ENCODE measurements at regions not wholly inside any gene's neighbourhood (a gene's known extent, or its start where the extent isn't known, plus 50 kb on each side); places are given as distances from the start of the nearest gene placed in this dataset.

GRCh38 chr13:84077271-84077670 lies 195.0 kb upstream of the SLITRK1 start:
- H3K36me3 ChIP-seq (replicated peaks; ENCODE audit: low read depth, low read length) = no peaks in the 10 kb centered on the region
- no peak for TF ChIP-seq EZH2phosphoT487 (IDR thresholded peaks at IDR 0.05; ENCODE audit: low read depth)
- no peak for TF ChIP-seq CTCF (IDR thresholded peaks at IDR 0.05; ENCODE audit: low read depth, low read length)
- no peak overlapping the region for H3K27ac ChIP-seq (ENCODE audit: low read length)
- H3K4me3 ChIP-seq (ENCODE audit: low read length) = no peak overlapping the region
- no peak overlapping the region for H3K9ac ChIP-seq (ENCODE audit: low read length)
- no peaks in the 10 kb centered on the region for H4K20me1 ChIP-seq (ENCODE audit: insufficient read depth, low read length)
- no peaks in the 10 kb centered on the region for H3K4me1 ChIP-seq (ENCODE audit: low read length)
- H3K79me2 ChIP-seq (ENCODE audit: low read length) = no peaks in the 10 kb centered on the region
- no peak overlapping the region for H2AFZ ChIP-seq (ENCODE audit: low read depth, low read length)
- H3K27me3 ChIP-seq (ENCODE audit: low read depth, low read length) = no peaks in the 10 kb centered on the region
- no peaks in the 10 kb centered on the region for H3K9me3 ChIP-seq (ENCODE audit: insufficient read depth, low read length)
- H3K4me2 ChIP-seq (ENCODE audit: low read length) = no peak overlapping the region

- TF ChIP-seq CTCF (IDR thresholded peaks at IDR 0.05; ENCODE audit: low read depth, low read length) (no peak), EZH2phosphoT487 (IDR thresholded peaks at IDR 0.05; ENCODE audit: low read depth) (no peak)
- H2AFZ ChIP-seq (ENCODE audit: low read depth, low read length) = no peak overlapping the region
- no peaks in the 10 kb centered on the region for H3K79me2 ChIP-seq (ENCODE audit: low read length)
- H4K20me1 ChIP-seq (ENCODE audit: insufficient read depth, low read length) = no peaks in the 10 kb centered on the region
- no peak overlapping the region for H3K27ac ChIP-seq (ENCODE audit: low read length)
- no peaks in the 10 kb centered on the region for H3K36me3 ChIP-seq (replicated peaks; ENCODE audit: low read depth, low read length)
- H3K9ac ChIP-seq (ENCODE audit: low read length) = no peak overlapping the region
- H3K4me2 ChIP-seq (ENCODE audit: low read length) = no peak overlapping the region
- no peak overlapping the region for H3K4me3 ChIP-seq (ENCODE audit: low read length)
- no peaks in the 10 kb centered on the region for H3K27me3 ChIP-seq (ENCODE audit: low read depth, low read length)
- no peaks in the 10 kb centered on the region for H3K9me3 ChIP-seq (ENCODE audit: insufficient read depth, low read length)
- no peaks in the 10 kb centered on the region for H3K4me1 ChIP-seq (ENCODE audit: low read length)
These were observed 194.0 kb upstream of the SLITRK1 start for GRCh38 chr13:84076280-84076679.

- H3K36me3 ChIP-seq (replicated peaks; ENCODE audit: low read depth, low read length) = no peaks in the 10 kb centered on the region
- no peaks in the 10 kb centered on the region for H3K4me1 ChIP-seq (ENCODE audit: low read length)
- H3K27me3 ChIP-seq (ENCODE audit: low read depth, low read length) = no peaks in the 10 kb centered on the region
- H2AFZ ChIP-seq (ENCODE audit: low read depth, low read length) = 0 out of 2 replicates have a peak overlapping the region, but pooled peaks have one; percentile 51
- no peak overlapping the region for H3K4me2 ChIP-seq (ENCODE audit: low read length)
- no peaks in the 10 kb centered on the region for H4K20me1 ChIP-seq (ENCODE audit: insufficient read depth, low read length)
- H3K4me3 ChIP-seq (ENCODE audit: low read length) = no peak overlapping the region
- no peaks in the 10 kb centered on the region for H3K9me3 ChIP-seq (ENCODE audit: insufficient read depth, low read length)
- H3K9ac ChIP-seq (ENCODE audit: low read length) = no peak overlapping the region
- H3K27ac ChIP-seq (ENCODE audit: low read length) = no peak overlapping the region
- no peaks in the 10 kb centered on the region for H3K79me2 ChIP-seq (ENCODE audit: low read length)
- TF ChIP-seq EZH2phosphoT487 (IDR thresholded peaks at IDR 0.05; ENCODE audit: low read depth) = no peak
- no peak for TF ChIP-seq CTCF (IDR thresholded peaks at IDR 0.05; ENCODE audit: low read depth, low read length)
These were observed 168.3 kb upstream of the SLITRK1 start for GRCh38 chr13:84050536-84050935.

GRCh38 chr13:84049443-84050219 lies 167.4 kb upstream of the SLITRK1 start:
- H3K79me2 ChIP-seq (ENCODE audit: low read length) = no peaks in the 10 kb centered on the region
- H3K36me3 ChIP-seq (replicated peaks; ENCODE audit: low read depth, low read length) = no peaks in the 10 kb centered on the region
- no peaks in the 10 kb centered on the region for H3K9me3 ChIP-seq (ENCODE audit: insufficient read depth, low read length)
- H4K20me1 ChIP-seq (ENCODE audit: insufficient read depth, low read length) = no peaks in the 10 kb centered on the region
- H2AFZ ChIP-seq (ENCODE audit: low read depth, low read length) = no peak overlapping the region
- no peaks in the 10 kb centered on the region for H3K4me1 ChIP-seq (ENCODE audit: low read length)
- H3K27ac ChIP-seq (ENCODE audit: low read length) = no peak overlapping the region
- H3K27me3 ChIP-seq (ENCODE audit: low read depth, low read length) = no peaks in the 10 kb centered on the region
- no peak overlapping the region for H3K4me2 ChIP-seq (ENCODE audit: low read length)
- H3K4me3 ChIP-seq (ENCODE audit: low read length) = no peak overlapping the region
- no peak for TF ChIP-seq EZH2phosphoT487 (IDR thresholded peaks at IDR 0.05; ENCODE audit: low read depth)
- no peak for TF ChIP-seq CTCF (IDR thresholded peaks at IDR 0.05; ENCODE audit: low read depth, low read length)
- H3K9ac ChIP-seq (ENCODE audit: low read length) = no peak overlapping the region
